Activated CD8-positive, alpha-beta memory T cell treated with anti-CD3 and anti-CD28 coated beads, Interleukin-2, amount 10 ng/mL, durations not matched to agents 7 days and 5 days (primary cell): ENCODE measurements at regions not wholly inside any gene's neighbourhood (a gene's known extent, or its start where the extent isn't known, plus 50 kb on each side); places are given as distances from the start of the nearest gene placed in this dataset.
"Not testable (repeated sequence)": the region's sequence is repeated elsewhere in the genome, so short reads cannot be mapped to it uniquely, and the experiment has no call there.

Experiments
- ATAC-seq: fragments of 150-1000 bp; cut with Tn5 transposase; one replicate; pipeline ENCODE4 v1.10.0; 2021; ENCODE audit warnings: moderate library complexity
- CTCF ChIA-PET: fragments of 350-600 bp; sonication (Branson Sonifier 250); formaldehyde crosslinking; loops from one replicate; lab custom pipeline; 2021; ENCODE audit warnings: antibody characterized with exemption; lab: Charles Lee
- DNase-seq: peaks from one replicate; pipeline ENCODE4 v3.0.0-alpha.2; 2020
- H3K27ac Mint-ChIP-seq: one replicate; pipeline ENCODE4 v1.8.0; 2021; ENCODE audit warnings: mild to moderate bottlenecking, mixed read lengths
- H3K27me3 Mint-ChIP-seq: one replicate; pipeline ENCODE4 v1.8.0; 2021; ENCODE audit warnings: mixed read lengths
- H3K36me3 Mint-ChIP-seq: one replicate; pipeline ENCODE4 v1.8.0; 2021; ENCODE audit warnings: mild to moderate bottlenecking, mixed read lengths
- H3K4me1 Mint-ChIP-seq: one replicate; pipeline ENCODE4 v1.8.0; 2021; ENCODE audit warnings: mixed read lengths
- H3K4me3 Mint-ChIP-seq: one replicate; pipeline ENCODE4 v1.8.0; 2021; ENCODE audit warnings: mild to moderate bottlenecking, moderate library complexity, mixed read lengths
- H3K9me3 Mint-ChIP-seq: one replicate; pipeline ENCODE4 v1.8.0; 2022; ENCODE audit warnings: low read depth, mixed read lengths

DNA sequence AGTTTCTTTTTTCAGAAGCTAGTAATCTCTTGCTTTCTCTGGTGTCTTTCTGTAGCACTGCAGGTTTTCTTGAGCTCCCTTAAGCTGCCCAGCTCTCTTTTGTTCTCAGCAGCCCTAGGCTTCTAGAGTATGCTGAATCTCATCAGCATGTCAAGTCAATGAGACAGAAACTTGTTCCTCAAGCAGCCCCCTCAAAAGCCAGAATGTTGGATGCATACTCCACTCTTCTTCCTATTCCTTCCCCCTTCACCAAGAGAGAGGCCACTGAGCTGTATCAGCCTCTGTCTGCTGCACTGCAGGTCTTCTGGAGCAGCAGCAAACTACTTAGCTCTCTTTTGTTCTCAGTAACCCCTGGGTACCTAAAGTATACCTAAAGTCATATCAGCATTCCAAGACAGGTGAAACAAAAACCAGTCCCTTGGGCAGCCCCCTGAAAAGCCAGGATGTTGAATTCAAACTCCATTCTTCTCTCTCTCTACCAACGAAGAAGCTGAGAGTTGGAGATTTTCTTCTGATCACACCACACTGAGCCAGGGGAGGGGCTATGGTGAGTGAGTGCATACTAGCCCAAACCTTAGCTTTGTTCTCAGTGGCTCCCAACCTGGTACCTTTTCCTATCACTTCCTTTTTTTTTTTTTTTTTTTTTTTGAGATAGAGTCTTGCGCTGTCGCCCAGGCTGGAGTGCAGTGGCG, 73.3 kb upstream of the WAC start:
- Mint-ChIP-seq H3K4me3 (no peak overlapping the region), H3K4me1 (no peaks in the 10 kb centered on the region), H3K27ac (no peak overlapping the region), H3K36me3 (no peaks in the 10 kb centered on the region), H3K27me3 (peaks cover 21% of the 10 kb centered on the region), H3K9me3 (no peaks in the 10 kb centered on the region)
- ATAC-seq (no peak), DNase-seq (no peak)
- CTCF ChIA-PET = no interaction called here

DNA sequence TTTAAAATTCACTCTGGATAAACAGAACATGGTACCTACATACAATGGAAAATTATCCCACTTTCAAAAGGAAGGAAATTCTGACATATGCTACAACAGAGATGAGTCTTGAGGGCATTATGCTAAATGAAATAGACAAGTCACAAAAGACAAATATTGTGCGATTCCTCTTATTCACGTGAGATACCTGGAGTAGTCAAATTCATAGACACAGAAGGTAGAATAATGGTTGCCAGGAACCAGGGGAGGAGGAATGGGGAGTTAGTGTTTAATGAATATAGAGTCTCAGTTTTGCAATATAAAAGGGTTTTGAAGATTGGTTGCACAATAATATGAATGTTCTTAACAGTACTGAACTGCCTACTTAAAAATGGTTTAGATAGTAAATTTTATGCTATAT, 69.8 kb upstream of the WAC start:
- ATAC-seq = no peak
- H3K27ac Mint-ChIP-seq = no peak overlapping the region
- peaks cover 10% of the 10 kb centered on the region for H3K27me3 Mint-ChIP-seq
- no peak for DNase-seq
- no peaks in the 10 kb centered on the region for H3K4me1 Mint-ChIP-seq
- CTCF ChIA-PET = no interaction called here
- H3K9me3 Mint-ChIP-seq = no peaks in the 10 kb centered on the region
- H3K36me3 Mint-ChIP-seq = no peaks in the 10 kb centered on the region
- no peak overlapping the region for H3K4me3 Mint-ChIP-seq

DNA sequence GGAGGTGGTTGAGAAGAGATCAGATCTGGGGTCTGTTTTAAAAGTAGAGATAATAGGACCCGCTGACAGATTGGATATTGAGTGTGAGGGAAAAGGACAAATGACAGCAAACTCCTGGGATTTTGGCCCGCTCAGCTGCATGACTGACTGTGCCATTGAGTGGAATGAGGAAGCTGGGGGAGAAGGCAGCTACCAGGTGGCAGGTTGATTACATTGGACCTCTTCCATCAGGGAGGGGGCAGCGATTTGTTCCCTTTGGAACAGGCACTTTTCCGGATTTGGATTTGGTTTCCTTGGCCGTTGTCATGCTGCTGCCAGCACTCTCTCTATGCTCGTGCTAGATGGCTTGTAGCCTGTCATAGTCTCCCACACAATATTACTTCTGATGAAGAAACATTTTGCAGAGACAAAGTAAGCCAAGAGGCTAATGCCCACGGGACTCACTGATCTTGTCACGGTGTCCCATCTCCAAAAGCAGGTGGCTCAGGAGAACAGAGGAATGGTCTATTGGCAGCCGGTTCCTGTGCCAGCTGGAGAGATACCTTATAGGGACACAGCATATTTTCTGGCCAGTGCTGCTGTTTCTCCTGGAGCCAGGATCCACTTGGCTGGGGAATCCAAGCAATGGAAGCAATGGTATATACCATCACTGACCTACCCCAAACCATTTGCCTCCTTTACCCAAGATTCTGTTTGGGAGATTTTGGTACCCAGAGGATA, 69.1 kb upstream of the WAC start:
- Mint-ChIP-seq H3K27me3 (peaks cover 5% of the 10 kb centered on the region), H3K4me3 (no peak overlapping the region), H3K27ac (no peak overlapping the region), H3K4me1 (no peaks in the 10 kb centered on the region), H3K9me3 (no peaks in the 10 kb centered on the region), H3K36me3 (no peaks in the 10 kb centered on the region)
- no peak for ATAC-seq
- CTCF ChIA-PET = interaction anchor here (0.7 kb wide), 1 partner anchor 656 kb away, joined by 4 read pairs; no protein-coding TSS in a partner anchor
- no peak for DNase-seq

DNA sequence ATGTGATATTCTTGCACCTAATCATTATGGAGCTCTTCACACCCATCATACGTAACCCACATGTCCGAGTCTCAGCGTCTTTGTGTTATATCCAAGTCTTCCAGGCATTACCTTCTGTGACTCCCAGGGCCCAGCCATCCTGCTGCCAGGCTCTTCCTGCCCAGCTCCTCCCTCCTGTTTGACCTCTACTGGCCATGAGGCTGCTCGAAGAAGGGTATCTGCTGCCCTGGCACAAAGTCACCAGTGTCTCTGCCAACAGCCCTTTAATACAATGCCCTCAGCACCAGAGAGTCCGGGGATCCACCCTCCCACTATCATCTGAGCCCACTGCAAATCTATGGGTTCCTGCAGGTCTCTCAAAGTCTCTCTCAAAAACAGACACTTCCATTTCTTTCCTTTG, 65.3 kb upstream of the WAC start:
- no peaks in the 10 kb centered on the region for H3K36me3 Mint-ChIP-seq
- no peak for DNase-seq
- CTCF ChIA-PET = no interaction called here
- H3K27me3 Mint-ChIP-seq = peaks cover 2% of the 10 kb centered on the region
- no peak overlapping the region for H3K27ac Mint-ChIP-seq
- no peaks in the 10 kb centered on the region for H3K4me1 Mint-ChIP-seq
- no peaks in the 10 kb centered on the region for H3K9me3 Mint-ChIP-seq
- no peak overlapping the region for H3K4me3 Mint-ChIP-seq
- ATAC-seq = no peak

DNA sequence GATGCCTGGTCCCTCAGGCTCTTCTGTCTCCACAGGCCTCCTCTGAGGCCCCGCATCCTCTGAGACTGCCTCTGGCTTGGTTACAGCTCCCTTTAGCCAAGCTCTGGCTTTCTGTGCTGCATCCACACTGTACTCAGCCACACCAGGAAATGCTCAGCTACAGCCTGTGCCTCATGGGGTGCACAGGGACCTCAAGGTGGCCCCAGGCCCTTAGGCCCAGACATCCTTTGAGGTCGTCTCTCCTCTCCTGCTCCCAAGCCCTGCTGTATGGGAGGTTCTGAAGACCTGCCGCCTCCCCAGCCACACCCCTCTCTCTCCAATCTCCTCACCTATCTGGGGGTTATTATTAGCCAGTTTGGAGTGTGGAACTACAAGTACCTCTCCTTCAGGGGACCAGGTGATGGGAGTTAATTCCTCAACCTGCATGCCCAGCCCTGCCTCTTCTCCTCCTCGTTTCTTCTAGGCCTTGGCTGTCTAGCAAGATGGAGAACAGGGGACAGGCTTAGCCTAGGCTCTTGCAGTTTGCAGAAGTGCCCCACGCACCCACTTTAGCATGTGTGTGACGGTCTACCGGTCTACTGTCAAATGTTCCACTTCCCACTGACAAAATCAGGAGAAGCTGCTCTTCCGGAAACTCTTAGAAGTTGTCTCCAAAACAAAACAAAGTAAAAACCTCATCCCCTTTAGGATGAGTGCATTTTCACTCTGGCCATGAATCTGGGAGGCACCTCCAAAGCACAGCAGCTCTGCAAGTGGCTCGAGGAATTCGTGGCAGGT, 64.0 kb upstream of the WAC start:
- CTCF ChIA-PET = no interaction called here
- no peak for ATAC-seq
- Mint-ChIP-seq H3K27me3 (no peaks in the 10 kb centered on the region), H3K4me1 (no peaks in the 10 kb centered on the region), H3K4me3 (no peak overlapping the region), H3K36me3 (no peaks in the 10 kb centered on the region), H3K27ac (no peak overlapping the region), H3K9me3 (no peaks in the 10 kb centered on the region)
- no peak for DNase-seq

DNA sequence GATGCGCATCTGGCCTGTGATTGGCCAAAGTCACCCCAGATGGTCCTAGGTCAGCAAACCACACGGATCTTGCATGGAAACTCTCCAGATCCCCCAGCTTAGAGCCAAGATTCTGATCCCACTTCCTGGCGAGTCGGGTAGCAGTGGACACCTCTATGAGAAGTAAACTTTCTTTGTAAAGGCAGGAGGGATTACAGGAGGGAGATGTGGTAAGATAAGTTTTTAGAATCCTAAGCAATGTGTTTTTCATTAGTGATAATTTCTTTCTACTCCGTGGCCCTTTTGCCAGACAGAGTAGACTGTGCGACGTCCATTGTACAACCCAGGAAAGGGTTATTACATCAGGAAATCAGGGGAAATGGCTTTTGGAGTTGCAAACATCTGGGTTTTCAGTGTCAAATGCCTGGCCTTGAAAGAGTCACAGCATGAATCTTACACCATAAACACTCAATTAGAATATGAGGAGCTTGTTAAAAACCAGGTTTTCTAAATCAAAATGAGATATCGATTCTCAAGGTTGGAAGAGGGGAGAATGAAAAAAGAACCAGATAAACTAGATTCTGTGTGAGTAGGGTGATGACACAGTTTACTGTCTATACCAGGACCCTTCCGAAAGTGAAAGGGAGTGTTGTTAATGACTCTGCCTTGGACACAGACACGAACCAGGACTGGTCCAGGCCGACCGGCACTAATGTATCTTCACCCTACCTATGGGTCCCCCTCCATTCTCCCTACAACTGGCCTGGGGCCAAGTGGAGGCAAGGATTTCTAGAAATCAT, 61.9 kb upstream of the WAC start:
- no peaks in the 10 kb centered on the region for H3K36me3 Mint-ChIP-seq
- CTCF ChIA-PET = no interaction called here
- H3K27me3 Mint-ChIP-seq = no peaks in the 10 kb centered on the region
- peaks cover 2% of the 10 kb centered on the region for H3K9me3 Mint-ChIP-seq
- H3K27ac Mint-ChIP-seq = no peak overlapping the region
- ATAC-seq (no peak), DNase-seq (no peak)
- no peak overlapping the region for H3K4me3 Mint-ChIP-seq
- H3K4me1 Mint-ChIP-seq = no peaks in the 10 kb centered on the region

DNA sequence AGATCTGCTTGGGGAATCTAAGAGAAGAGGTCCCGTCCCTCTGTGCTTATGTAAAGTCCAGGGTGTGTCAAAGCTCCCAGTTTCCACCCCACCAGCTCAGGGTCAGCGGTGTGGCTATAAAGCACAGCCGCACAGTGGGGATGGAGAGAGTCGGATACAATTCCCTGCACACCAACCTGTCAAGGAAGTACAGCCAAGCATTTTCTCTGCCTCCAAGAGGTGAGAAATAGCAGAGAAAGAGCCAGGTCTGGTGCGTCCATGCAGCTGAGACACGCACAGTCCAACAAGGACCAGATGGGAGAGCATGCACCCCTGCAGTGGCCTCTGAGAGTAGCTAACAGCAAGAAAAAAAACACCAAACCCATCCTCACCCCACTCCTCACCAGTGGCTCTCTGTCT, 61.3 kb upstream of the WAC start:
- H3K4me1 Mint-ChIP-seq = no peaks in the 10 kb centered on the region
- no peak for ATAC-seq

DNA sequence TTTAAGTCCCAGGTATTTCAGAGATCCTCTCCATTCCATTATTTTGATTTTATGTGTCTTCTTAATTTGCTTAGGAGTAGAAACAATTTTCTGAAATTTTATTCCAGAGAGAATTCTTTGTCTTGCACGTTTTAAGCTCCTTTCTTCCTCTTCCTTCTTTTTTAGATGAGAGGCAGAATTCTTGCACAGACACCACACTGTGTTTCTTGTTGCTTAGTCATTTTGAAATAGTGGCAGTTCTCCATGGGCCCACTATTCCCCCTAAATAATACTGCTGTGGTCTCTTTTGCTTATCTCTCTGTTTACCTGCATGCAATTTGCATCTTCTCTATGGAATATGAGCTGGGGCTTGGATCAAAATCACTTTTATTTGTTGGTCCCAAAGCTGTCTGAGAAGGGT, 54.3 kb upstream of the WAC start:
- peaks cover 2% of the 10 kb centered on the region for H3K9me3 Mint-ChIP-seq
- H3K27ac Mint-ChIP-seq = no peak overlapping the region
- no peaks in the 10 kb centered on the region for H3K4me1 Mint-ChIP-seq
- H3K4me3 Mint-ChIP-seq = no peak overlapping the region
- CTCF ChIA-PET = no interaction called here
- ATAC-seq (no peak), DNase-seq (no peak)
- peaks cover 2% of the 10 kb centered on the region for H3K27me3 Mint-ChIP-seq
- no peaks in the 10 kb centered on the region for H3K36me3 Mint-ChIP-seq

More for the DNA sequence above, 61.3 kb upstream of the WAC start:
- CTCF ChIA-PET = no interaction called here
- Mint-ChIP-seq H3K9me3 (peaks cover 2% of the 10 kb centered on the region), H3K27me3 (no peaks in the 10 kb centered on the region), H3K36me3 (no peaks in the 10 kb centered on the region), H3K4me3 (no peak overlapping the region), H3K27ac (no peak overlapping the region)
- no peak for DNase-seq

DNA sequence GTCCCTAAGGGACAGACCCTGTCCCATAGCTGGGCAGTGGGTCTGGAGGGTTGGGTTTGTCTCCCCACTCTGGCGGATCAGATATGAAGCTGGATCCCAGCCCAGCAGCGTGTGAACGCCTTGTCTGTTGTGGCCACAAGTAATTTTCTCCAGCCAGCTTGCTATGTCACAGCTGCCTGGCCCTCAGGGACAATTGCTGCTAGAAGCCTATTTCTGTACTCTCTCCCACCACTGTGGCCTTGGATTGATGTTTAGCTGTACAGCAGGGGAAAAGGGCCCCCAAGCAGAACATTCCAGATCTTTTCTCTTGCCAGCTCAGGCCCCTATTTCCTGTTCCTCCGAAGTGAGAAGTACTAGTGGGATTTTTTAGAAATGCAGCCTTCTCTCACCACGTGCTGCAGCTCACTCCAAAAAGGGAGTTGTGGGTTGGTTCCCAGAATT, 53.5 kb upstream of the WAC start:
- ATAC-seq (no peak), DNase-seq (no peak)
- Mint-ChIP-seq H3K27ac (no peak overlapping the region), H3K36me3 (no peaks in the 10 kb centered on the region), H3K4me1 (no peaks in the 10 kb centered on the region), H3K4me3 (no peak overlapping the region), H3K27me3 (peaks cover 2% of the 10 kb centered on the region), H3K9me3 (no peaks in the 10 kb centered on the region)
- CTCF ChIA-PET = no interaction called here

DNA sequence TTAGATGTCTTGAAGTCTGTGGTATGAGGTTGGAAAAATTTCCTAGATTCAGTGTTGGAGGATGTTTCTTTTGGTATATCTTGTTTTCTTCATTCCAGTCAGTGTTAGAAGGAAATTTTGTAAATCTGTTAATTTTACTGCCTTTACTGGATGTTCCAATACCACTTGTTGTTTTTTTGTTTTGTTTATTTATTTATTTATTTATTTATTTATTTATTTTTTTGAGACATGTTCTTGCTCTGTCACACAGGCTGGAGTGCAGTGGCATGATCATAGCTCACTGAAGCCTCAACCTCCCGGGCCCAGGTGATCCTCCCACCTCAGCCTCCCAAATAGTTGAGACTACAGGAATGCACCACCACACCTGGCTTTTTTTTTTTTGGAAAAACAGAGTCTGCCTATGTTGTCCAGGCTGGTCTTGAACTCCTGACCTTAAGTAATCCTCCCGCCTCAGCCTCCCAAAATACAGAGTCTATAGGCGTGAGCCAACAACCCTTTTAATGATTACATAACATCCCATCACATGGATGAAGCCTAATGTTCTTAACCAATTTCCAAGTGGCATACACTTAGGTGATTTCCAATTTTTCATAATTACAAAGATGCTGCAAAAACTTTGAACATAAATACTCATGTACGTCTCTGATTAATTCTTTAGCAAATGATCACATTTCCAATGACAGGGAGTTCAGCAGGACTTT, 52.8 kb upstream of the WAC start:
- CTCF ChIA-PET = no interaction called here
- Mint-ChIP-seq H3K27ac (no peak overlapping the region), H3K27me3 (peaks cover 2% of the 10 kb centered on the region), H3K4me1 (no peaks in the 10 kb centered on the region), H3K4me3 (no peak overlapping the region), H3K9me3 (no peaks in the 10 kb centered on the region), H3K36me3 (no peaks in the 10 kb centered on the region)
- no peak for DNase-seq
- no peak for ATAC-seq

DNA sequence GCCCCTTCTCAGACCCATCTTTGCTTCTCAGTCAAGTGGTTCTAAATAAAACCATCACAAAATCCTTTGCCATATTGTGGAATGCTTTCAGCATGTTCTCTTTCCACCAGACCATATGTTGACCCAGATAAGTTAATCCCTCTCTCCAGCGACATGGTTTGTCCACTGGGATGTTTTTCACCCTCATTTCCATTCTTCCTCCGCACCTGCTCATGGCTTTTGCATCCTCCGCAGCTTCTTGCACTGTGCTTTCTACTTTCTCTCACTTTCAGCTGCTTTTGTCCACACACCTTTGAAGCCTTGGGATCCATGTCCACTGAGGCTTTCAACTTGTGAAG, 52.3 kb upstream of the WAC start:
- no peak for ATAC-seq
- no peak for DNase-seq
- H3K4me1 Mint-ChIP-seq = no peaks in the 10 kb centered on the region
- no peak overlapping the region for H3K4me3 Mint-ChIP-seq
- no peaks in the 10 kb centered on the region for H3K9me3 Mint-ChIP-seq
- H3K27me3 Mint-ChIP-seq = peaks cover 2% of the 10 kb centered on the region
- H3K36me3 Mint-ChIP-seq = no peaks in the 10 kb centered on the region
- H3K27ac Mint-ChIP-seq = no peak overlapping the region
- CTCF ChIA-PET = no interaction called here

DNA sequence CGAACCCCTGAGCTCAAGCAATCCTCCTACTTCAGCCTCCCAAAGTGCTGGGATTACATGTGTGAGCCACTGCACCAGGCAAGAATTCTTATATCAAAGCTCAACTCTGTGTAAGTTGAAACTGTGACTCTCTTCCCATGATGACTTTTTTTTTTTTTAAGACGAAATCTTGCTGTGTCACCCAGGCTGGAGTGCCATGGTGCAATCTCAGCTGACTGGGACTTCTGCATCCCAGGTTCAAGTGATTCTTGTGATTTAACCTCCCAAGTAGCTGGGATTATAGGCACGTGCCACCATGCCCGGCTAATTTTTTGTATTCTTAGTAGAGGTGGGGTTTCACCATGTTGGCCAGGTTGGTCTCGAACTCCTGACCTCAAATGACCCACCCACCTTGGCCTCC, 51.6 kb upstream of the WAC start:
- ATAC-seq, CTCF ChIA-PET, DNase-seq, H3K27ac Mint-ChIP-seq, H3K4me3 Mint-ChIP-seq, H3K9me3 Mint-ChIP-seq, H3K4me1 Mint-ChIP-seq, H3K27me3 Mint-ChIP-seq, H3K36me3 Mint-ChIP-seq: not testable (repeated sequence)

DNA sequence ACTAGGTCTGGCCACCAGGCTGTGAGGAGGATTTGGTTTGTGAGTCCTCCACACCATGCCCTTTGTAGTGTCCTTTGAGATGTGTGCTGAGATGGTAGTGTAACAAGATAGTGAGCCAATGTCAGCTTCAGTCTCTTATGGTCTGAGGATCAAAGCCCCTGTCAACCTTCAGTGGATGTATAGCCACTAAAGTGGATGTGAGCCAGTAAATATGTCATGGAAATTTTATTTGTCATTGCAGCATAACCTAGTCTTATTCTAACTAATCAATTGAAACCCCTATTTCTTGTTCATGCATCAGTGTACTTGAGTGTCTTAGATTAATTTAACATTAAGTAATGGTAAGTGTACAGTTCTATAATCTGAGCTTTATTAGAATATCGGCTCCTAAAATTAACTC, 51.0 kb upstream of the WAC start:
- H3K4me1 Mint-ChIP-seq = peaks cover 2% of the 10 kb centered on the region
- H3K27ac Mint-ChIP-seq = no peak overlapping the region
- CTCF ChIA-PET = no interaction called here
- no peak overlapping the region for H3K4me3 Mint-ChIP-seq
- peaks cover 2% of the 10 kb centered on the region for H3K27me3 Mint-ChIP-seq
- ATAC-seq = no peak
- H3K36me3 Mint-ChIP-seq = no peaks in the 10 kb centered on the region
- H3K9me3 Mint-ChIP-seq = no peaks in the 10 kb centered on the region
- DNase-seq = no peak
